SHP77 (cell line): ENCODE measurements at regions not wholly inside any gene's neighbourhood (a gene's known extent, or its start where the extent isn't known, plus 50 kb on each side); places are given as distances from the start of the nearest gene placed in this dataset.

ENCODE experiments used
- DNase-seq, 2 experiments: peaks; one replicate each; lab custom pipeline; 2025; lab: John Stamatoyannopoulos, UW

DNA sequence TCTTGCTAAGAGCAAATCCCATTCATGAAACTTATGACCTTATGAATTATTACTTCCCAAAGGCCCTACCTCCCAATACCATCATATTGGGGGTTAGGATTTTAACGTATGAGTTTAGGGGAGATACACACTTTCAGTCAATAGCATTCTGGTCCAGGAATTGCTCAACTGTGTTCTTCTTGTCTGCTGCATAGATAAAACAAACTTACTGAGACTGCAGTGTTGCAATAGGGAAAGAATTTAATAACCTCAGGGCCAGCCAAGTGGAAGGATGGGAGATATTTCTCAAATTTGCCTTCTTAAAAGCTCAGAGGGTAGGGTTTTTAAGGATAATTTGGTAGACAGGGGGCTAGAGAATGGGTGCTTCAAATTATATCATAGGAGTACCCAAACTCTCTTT, 625.8 kb downstream of the OTOL1 start:
- DNase-seq: no peak

DNA sequence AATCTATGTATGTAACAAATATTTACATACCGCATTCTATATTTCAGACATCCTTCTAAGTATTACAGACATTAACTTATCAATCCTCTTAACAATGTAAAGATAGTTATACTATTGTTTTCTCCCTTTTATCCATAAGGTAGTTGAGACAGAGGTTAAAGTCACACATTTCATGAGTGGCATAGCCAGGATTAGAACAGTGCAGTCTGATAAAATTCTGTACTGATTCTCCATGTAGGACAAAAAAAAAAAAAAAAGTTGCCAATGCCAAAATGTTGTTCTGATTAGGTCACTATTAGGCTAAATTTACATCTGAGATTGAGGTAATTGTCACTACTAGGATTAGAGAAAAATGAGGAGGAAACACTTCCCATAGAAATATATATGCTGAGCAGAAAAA, 629.2 kb downstream of the OTOL1 start:
- no peak for DNase-seq

DNA sequence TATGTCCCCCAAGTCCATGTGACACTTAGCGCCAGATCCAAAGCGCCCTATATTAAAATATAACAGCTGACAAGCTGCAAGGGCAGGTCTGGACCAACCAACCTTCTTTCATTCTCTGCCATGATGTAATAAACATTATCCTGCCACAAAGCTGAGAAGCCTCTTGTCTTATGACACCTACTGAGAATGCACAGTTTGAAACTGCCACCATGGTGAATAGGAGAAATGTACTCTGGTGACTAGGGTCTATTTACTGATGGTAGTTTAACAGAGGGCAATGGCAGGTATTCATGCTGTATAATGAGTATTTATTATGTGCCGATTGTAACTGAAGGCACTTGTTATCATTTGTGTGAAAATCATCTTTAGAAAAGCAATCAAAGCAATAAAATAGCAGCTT, 634.0 kb downstream of the OTOL1 start:
- no peak for DNase-seq

DNA sequence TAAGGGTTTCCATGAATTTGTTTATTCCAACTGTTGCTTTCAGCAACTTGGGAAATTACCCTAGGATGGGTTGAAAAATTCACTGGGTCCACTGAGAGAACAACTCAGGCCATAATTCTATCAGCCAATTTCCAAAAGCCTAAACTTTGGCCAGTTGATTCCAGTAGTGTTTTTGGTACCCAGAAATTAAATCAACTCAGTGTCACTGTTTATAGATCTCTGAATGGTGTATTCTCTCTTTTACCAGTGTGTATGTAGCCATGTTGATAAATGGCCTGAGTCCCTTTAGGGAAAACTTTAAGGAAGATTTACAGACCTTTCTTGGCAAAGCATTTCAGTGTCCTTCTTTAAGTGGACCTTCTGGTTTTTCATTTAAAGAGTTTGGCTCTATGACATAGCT, 636.4 kb downstream of the OTOL1 start:
- no peak for DNase-seq

DNA sequence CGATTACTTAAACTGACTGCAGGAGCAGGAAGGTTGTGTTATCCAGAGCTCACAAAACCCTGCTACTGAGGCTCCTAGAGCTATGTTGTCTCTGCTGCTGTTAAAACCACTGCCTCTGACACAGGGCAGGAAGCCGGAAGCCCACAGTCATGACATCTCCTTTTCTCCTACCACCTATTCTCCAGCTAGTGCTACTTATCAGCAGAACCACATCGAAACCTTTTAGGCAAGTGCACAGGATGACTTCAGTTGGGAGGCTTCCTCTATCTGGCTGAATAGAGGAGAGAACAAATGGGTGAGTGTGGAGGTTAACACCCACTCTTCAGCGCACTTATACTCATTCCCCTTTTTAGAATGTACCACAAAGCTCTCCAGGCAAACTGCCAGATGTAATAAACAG, 638.0 kb downstream of the OTOL1 start:
- no peak for DNase-seq

DNA sequence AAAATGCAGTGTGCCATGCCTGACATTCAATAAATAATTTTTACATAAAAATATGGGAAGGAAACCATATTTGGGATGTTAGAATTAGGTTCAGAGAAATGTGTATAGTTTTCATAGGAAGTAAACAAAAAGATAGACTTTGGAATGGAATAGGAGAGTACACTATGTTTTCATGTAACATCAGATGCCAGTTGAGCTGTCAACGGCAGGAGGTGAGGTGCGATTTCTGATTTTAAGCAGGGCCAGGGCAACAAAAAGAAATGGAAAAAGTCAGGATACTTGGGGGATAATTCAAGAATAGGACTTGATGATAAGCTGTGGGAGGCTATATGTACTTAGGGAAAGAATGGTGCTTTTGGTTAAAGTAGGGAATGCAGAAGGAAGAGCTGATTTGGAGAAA, 639.5 kb downstream of the OTOL1 start:
- DNase-seq: no peak

DNA sequence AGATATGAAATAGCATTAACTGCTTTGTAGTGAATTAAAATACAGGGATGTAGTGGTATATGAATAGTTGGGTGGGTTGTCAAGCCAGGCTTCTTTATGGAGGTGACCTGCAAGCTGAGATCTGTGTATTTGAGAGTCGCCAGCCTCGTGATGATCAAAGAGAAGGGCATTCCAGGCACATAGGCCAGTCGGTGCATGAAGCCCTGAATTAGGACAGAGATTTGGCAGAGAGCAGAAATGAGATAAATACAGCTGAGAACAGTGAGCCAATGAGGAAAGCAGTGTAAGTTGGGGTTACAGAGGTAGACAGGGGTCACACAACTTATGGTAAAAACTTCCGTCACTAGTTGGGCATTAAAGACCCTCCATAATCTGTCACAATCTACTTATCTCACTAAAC, 641.9 kb downstream of the OTOL1 start:
- no peak for DNase-seq

DNA sequence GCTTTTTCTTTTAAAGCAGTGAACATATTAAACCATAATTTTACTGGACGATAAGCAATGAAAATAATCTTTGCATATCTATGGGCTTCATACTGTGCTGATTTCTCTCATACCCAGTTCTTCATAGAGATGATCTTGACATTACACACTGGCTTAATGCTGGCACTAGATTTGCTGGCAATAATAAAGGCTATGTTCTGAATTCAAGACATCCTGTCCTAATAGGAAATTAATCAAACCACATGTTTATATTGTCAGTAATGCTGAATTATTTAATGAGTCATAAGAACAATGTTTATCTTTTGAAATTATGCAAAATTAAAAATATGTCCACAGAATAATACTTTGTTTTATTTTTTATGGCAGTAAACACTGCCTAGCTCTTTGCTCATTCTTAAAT, 643.2 kb downstream of the OTOL1 start:
- DNase-seq: no peak

DNA sequence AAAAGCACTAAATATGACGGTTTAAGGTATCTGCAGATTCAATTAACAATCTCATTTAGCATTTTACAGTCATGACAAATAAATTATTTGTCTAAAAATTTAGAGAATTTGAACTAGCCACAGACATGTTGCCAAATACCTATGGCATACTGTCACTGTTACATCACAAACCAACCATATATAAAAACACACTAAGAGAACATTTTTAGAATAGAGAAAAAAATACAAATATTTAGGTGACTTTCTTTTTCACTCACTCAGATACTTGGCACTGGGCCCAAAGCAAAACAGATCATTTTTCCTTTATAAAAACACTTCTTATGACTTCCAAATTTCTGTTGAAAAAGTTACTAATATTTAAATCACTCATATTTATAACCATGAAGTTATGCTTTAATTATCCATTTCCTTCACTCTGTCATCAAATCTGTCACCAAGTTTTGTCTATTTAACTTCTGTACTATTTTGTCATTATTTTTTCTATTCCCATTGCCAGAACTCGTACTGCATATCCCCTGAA, 644.7 kb downstream of the OTOL1 start:
- DNase-seq: no peak

DNA sequence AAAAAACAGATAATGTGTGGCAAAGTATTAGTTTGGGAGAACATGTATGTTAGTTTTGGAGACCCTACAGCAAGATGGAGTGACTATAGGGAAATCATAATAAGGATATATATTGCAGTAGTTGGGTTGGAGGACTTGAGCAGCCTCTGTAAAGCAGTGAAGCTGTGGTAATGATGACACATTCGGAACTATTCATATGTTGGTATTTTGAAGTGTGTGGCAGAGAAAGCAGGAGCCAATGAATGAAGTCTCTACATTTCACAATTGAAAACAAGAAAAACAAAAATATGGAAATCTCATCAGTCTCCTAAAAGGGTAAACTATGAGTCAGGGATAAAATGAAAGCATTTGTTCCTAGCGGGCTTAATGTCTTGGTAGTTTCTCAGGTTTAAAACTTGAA, 645.9 kb downstream of the OTOL1 start:
- no peak for DNase-seq

DNA sequence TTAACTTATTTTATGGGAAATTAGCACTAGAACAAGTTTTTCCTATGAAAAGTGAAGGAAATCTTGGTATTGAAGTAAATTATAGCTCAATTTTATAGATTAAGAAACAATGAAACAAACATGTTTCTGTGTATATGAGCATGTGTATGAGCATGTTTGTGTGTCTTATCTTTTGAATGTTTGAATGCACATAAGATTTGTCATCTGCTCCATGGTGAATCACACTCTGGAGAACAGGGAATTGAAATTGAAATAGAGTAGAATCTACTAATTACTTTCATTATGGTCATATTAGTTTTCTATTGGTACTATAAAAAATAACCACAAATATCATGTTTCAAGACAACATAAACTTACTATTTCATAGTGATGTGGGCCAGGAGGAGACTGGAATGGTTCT, 646.6 kb downstream of the OTOL1 start:
- DNase-seq: no peak

DNA sequence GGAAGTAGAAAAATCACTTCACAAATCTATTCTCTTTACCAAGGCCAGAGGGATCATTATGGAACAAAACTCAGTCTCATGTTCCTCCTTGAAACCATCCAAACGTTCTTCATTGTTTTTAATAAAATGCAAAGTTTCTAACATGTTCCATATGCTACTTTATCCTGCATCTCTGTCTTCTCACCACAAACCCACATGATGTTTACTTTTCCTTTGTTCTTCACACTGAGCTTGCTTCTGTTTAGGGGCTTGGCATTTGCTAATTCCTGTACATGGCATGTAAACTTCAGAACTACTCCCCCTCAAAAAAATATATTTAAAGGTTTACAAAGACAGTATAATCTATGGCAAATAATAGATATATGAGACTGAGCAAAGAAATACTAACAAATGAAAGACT, 651.4 kb downstream of the OTOL1 start:
- no peak for DNase-seq

DNA sequence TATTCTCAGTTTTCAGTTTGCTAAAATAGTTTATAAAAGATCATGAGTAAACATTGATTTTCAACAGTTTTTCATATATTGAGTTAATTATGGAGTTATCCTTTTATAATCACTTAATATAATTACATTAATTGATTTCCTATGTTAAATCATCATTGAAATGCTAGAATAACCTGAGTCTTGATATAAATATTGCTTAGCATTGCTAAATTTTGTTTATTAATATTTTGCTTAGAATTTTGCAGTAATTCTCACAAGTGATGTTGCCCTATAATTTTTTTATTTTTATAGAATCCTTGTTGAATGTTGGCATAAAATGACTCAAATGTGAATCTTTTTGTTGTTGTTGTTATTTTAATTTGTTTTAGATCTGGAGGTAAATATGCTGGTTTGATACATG, 654.2 kb downstream of the OTOL1 start:
- DNase-seq: no peak

DNA sequence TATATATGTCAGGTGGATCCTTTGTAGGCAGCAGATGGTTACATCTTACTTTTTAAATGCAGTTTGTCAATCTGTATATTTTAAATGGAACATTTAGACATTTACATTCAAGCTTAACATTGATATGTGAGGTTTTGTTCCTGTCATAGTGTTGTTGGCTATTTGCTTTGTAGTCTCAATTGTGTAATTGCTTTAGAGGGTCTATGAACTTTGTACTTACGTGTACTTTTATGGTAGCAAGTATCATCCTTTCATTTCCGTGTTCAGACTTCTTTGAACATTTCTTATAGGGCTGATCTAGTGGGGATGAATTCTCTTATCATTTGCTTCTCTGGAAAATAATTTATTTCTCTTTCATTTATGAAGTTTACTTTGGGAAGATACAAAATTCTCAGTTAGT, 656.0 kb downstream of the OTOL1 start:
- no peak for DNase-seq

DNA sequence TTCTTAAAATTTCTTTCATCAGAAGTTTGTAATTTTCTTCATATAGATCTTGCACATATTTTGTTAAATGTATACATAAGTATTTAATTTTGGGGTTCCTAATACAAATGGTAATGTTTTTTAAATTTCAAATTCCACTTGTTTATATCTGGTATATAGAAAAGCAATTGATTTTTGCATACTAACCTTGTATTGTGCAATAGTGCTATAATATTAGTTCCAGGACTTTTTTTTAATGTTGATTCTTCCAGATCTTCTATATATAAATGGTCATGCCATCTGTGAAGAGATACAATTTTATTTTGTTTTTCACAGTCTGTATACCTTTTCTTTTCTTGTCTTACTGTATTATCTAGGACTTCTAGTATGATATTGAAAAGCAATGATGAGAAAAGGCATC, 665.0 kb downstream of the OTOL1 start:
- no peak for DNase-seq

DNA sequence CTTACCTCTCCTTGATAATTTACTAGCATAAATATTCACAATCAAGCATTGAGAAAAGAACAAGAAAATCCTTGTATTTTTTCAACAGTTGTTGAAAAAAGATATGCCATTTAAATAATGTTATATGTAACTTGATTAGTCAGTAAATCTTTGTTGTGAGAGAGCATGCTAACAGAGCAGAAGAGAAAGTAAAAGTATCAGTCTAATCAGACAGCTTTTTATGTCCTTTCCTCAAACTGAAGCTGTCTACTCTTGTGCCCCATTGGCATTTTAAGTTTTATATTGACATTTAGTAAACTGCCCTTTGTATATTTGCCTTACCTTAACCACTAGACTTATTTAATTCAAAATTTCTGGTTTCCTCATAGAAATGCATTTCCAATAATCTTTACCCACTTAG, 668.7 kb downstream of the OTOL1 start:
- DNase-seq: no peak

DNA sequence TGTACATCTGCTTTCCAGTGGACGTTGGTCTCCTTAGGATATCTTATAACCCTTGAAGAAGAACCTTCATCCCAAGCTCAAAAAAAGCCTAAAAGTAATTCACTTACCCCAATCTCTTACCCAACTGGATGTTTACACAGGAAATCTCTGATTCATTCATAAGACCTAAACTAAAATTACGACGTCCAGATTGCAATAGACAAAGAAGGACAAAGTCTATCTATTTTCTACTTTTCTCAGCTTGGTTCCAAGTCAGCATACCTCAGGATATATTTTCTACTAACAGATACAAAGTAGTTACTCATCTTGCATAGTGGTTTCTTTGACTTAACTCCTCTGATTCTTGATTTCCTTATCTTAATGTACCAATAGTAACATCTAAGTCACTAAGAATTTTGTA, 669.9 kb downstream of the OTOL1 start:
- no peak for DNase-seq

DNA sequence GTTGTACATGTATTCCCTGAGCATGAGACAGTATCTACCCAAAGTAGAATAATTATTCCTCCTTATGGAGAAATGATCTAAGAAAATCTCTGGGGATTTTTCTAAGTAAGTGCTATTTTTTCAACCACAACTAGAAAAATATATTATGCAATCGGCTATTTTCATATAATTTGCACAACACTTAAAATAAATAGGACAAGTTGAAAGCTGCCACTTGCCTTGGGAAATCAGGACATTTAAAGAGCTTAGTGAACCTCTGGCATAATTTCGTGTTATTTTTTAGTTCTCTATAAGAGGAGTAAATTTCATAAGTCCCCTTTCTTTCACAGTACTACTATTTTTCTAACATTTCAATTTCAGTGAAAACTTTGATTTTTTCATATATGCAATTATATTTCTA, 672.1 kb downstream of the OTOL1 start:
- DNase-seq: no peak

DNA sequence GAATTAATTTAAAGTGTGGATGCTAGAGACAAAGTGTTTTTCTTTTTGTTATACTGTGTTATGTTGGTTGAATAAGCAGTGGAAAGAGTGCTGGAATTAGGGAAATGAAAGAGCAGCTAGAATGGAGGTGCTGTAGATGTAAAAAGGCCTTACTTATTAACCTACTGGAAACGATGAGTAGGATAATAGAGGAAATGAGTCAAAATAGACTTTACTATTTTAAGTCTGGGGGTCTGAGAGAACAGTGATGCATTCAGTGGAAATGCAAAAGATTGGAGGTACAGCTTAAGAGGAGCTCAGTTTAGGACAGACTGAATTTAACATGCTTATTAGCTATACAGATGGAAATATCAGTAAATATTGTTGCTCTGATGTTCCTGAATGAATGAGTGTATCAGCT, 674.0 kb downstream of the OTOL1 start:
- no peak for DNase-seq

DNA sequence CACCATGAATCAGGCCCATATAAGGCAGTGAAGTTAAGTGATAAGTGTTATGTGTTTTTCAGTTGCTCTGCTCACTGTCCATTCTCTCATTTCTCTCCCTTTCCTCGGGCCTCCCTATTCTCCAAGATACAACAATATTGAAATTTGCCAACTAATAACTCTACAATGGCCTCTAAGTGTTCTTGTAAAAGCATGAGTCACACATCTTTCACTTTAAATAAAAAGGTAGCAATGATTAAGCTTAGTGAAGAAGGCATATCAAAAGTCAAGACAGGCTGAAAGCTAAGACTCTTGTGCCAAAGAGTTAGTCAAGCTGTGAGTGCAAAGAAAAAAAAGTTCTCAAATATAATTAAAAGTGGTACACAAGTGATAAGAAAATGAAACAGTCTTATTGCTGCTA, 675.4 kb downstream of the OTOL1 start:
- no peak for DNase-seq

DNA sequence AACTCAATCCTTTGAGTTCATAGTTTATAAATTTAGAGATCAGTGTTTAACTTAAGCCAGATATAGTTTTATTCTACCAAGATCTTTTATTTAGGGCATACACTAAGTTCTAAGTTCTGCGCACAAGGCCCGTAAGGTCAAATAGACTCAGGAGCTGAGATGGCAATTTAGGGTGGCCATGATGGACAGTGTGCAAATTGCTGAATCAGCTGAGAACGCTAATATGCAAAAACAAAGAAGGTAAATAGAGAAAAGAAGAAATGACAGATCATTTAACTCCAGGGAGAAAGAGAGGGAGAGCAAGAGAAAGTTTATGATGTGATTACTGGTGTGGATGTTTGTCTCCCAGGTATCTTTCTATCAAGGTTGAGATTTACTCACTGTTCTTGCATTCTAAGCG, 678.5 kb downstream of the OTOL1 start:
- no peak for DNase-seq

DNA sequence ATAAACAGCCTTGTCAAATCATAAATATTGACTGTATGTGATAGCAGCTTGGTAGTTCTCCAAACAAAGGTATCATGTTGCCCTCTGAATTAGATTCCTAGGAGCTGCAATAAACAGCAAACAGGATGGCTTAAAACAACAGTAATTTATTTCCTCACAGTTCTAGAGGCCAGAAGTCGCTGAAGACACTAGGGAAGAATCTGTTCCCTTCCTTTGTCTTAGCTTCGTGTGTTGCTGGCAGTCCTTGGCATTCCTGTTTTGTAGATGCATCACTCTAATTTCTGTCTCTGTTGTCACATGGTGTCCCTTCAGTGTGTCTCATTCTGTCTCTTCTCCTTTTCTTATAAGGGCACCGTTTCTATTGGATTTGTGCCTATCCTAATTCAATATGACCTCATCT, 679.3 kb downstream of the OTOL1 start:
- no peak for DNase-seq

DNA sequence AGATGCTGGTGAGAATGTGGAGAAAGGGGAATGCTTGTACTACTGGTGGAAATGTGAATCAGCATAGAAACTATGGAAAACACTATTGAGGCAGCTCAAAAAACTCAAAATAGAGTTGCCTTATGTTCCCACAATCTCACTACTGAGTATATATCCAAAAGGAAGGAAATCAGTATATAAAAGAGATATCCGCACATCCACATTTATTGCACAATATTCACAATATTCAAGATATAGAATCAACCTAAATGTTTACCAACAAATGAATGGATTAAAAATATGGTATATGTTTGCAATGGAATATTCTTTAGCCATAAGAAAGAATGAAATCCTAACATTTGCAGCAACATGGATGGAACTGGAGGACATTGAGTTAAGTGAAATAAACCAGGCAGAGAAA, 686.8 kb downstream of the OTOL1 start:
- no peak for DNase-seq

DNA sequence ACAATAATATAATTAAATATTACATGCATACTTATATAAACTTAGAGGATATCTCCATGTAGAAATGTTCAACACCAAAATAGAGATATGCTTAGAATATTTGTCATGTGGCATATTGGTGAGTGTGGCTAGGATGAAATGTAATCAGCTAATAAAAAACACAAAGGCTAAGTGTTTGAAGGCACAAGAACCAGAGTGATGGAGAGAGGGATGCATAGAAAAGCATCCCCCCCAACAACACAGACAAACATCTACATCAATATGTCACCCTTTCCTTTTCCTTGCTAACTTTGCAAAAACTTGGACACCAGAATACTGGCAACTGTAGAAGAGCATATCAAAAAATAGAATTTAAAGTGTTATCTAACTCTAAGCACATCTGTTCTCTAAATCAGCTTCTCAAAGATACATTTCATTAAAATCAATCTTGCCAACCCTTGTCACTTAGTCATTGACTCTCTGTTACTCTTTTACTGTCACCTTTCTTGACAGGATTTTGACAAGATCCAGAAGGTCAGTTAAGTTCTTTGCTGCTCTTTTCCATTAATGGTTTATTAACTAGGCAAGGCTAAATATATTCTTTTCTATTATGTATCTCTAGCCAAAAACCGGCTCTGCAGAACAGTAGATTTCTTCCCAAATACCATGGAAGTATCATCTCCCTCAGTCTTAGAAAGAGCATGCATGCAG, 695.9 kb downstream of the OTOL1 start:
- DNase-seq: no peak
